ENCODE measurements at regions not wholly inside any gene's neighbourhood (a gene's known extent, or its start where the extent isn't known, plus 50 kb on each side); places are given as distances from the start of the nearest gene placed in this dataset.

DNA sequence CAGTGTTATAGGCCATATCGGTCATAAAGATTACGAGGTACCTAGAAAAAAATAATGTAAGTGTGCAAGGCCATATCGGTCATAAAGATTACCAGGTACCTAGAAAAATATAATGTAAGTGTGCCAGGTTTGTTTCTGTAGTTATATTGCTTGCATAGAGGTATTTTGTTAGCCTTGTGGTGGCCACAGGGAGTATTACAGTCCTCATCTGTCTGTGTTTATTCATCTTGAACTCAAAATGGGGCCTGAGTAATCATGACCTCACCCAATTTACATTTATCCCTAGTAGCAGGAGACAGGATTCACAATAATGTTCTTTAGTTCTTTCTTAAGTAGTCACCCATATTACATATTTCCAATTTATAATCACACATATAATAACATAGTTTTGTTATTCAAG is 459.7 kb downstream of the MID1IP1 start:
- Histone ChIP-seq H3K9ac (no peak overlapping the region), H3K9me3 (no peaks in the 10 kb centered on the region), H3K4me1 (ENCODE audit: control insufficient read depth in 1 of 2, insufficient read depth in 2 of 2, low read depth in 1 of 2, low read length in 1 of 2) (no peaks in the 10 kb centered on the region; a peak in 1 of 4 replicates), H3K4me3 (ENCODE audit: low read depth in 2 of 2, low read length in 1 of 2) (no peak overlapping the region), H3K9me2 (no peaks in the 10 kb centered on the region), H3K27me3 (ENCODE audit: insufficient read depth) (no peaks in the 10 kb centered on the region), H3F3A (replicated peaks; ENCODE audit: insufficient read depth) (no peaks in the 10 kb centered on the region), H3K27ac (ENCODE audit: low read depth in 2 of 2, low read length in 1 of 2) (no peak overlapping the region; a peak in 1 of 4 replicates), H2AFZ (ENCODE audit: low read depth) (no peak overlapping the region), H3K4me2 (no peak overlapping the region), H3K36me3 (replicated peaks in 1 of 2; ENCODE audit: control insufficient read depth in 1 of 2, insufficient read depth in 2 of 2, low read length in 1 of 2) (no peaks in the 10 kb centered on the region), H4K20me1 (ENCODE audit: insufficient read depth) (no peaks in the 10 kb centered on the region), H3K79me2 (ENCODE audit: insufficient read depth) (no peaks in the 10 kb centered on the region)
- 40% methylated on average over 3 of the region's 3 CpGs for WGBS (ENCODE audit: low lambda C conversion rate)
- ChIA-PET CTCF (interaction anchor here (0.6 to 2.0 kb wide), 8 partner anchors 13 to 600 kb away, joined by 3 to 6 read pairs (median 4); no protein-coding TSS in a partner anchor), POLR2A (no interaction called here)
- TF ChIP-seq MEF2A (IDR thresholded peaks at IDR 0.05; ENCODE audit: borderline replicate concordance, low read depth) (no peak), RXRA (IDR thresholded peaks at IDR 0.05; ENCODE audit: borderline replicate concordance, low read depth) (no peak), TCF12 (IDR thresholded peaks at IDR 0.05) (no peak), FOXM1 (IDR thresholded peaks at IDR 0.05; ENCODE audit: low read depth) (no peak), POLR2AphosphoS5 (IDR thresholded peaks at IDR 0.05; ENCODE audit: low read depth, low read length) (no peak), EP300 (IDR thresholded peaks at IDR 0.05; ENCODE audit: borderline replicate concordance in 1 of 2, low read depth in 1 of 2, low read length in 1 of 2) (no peak), YY1 (IDR thresholded peaks at IDR 0.05; ENCODE audit: low read depth) (no peak), TAF1 (IDR thresholded peaks at IDR 0.05; ENCODE audit: borderline replicate concordance, low read depth, low read length) (no peak), FOXJ3 (CRISPR knock-in tag; IDR thresholded peaks at IDR 0.05) (no peak), MXI1 (IDR thresholded peaks at IDR 0.05; ENCODE audit: low read depth, low read length) (no peak), SIN3A (IDR thresholded peaks at IDR 0.05; ENCODE audit: borderline replicate concordance, low read depth, low read length) (no peak), GATA2 (CRISPR knock-in tag; IDR thresholded peaks at IDR 0.05) (no peak), NFIC (IDR thresholded peaks at IDR 0.05; ENCODE audit: borderline replicate concordance) (no peak), CHD2 (IDR thresholded peaks at IDR 0.05; ENCODE audit: low read length, partially characterized antibody) (no peak)
- TF ChIP-seq, protein P1, sequence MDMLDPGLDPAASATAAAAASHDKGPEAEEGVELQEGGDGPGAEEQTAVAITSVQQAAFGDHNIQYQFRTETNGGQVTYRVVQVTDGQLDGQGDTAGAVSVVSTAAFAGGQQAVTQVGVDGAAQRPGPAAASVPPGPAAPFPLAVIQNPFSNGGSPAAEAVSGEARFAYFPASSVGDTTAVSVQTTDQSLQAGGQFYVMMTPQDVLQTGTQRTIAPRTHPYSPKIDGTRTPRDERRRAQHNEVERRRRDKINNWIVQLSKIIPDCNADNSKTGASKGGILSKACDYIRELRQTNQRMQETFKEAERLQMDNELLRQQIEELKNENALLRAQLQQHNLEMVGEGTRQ (IDR thresholded peaks at IDR 0.05; ENCODE audit: borderline replicate concordance, low read depth, low read length) = no peak
- TF ChIP-seq, protein P2, sequence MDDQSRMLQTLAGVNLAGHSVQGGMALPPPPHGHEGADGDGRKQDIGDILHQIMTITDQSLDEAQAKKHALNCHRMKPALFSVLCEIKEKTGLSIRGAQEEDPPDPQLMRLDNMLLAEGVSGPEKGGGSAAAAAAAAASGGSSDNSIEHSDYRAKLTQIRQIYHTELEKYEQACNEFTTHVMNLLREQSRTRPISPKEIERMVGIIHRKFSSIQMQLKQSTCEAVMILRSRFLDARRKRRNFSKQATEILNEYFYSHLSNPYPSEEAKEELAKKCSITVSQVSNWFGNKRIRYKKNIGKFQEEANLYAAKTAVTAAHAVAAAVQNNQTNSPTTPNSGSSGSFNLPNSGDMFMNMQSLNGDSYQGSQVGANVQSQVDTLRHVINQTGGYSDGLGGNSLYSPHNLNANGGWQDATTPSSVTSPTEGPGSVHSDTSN (IDR thresholded peaks at IDR 0.05) = no peak
- TF ChIP-seq, protein P3, sequence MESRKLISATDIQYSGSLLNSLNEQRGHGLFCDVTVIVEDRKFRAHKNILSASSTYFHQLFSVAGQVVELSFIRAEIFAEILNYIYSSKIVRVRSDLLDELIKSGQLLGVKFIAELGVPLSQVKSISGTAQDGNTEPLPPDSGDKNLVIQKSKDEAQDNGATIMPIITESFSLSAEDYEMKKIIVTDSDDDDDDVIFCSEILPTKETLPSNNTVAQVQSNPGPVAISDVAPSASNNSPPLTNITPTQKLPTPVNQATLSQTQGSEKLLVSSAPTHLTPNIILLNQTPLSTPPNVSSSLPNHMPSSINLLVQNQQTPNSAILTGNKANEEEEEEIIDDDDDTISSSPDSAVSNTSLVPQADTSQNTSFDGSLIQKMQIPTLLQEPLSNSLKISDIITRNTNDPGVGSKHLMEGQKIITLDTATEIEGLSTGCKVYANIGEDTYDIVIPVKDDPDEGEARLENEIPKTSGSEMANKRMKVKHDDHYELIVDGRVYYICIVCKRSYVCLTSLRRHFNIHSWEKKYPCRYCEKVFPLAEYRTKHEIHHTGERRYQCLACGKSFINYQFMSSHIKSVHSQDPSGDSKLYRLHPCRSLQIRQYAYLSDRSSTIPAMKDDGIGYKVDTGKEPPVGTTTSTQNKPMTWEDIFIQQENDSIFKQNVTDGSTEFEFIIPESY (IDR thresholded peaks at IDR 0.05; ENCODE audit: borderline replicate concordance, low read depth) = no peak
- TF ChIP-seq, protein P4, sequence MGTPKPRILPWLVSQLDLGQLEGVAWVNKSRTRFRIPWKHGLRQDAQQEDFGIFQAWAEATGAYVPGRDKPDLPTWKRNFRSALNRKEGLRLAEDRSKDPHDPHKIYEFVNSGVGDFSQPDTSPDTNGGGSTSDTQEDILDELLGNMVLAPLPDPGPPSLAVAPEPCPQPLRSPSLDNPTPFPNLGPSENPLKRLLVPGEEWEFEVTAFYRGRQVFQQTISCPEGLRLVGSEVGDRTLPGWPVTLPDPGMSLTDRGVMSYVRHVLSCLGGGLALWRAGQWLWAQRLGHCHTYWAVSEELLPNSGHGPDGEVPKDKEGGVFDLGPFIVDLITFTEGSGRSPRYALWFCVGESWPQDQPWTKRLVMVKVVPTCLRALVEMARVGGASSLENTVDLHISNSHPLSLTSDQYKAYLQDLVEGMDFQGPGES (IDR thresholded peaks at IDR 0.05; ENCODE audit: low read depth, low read length) = no peak
- TF ChIP-seq, protein P5, sequence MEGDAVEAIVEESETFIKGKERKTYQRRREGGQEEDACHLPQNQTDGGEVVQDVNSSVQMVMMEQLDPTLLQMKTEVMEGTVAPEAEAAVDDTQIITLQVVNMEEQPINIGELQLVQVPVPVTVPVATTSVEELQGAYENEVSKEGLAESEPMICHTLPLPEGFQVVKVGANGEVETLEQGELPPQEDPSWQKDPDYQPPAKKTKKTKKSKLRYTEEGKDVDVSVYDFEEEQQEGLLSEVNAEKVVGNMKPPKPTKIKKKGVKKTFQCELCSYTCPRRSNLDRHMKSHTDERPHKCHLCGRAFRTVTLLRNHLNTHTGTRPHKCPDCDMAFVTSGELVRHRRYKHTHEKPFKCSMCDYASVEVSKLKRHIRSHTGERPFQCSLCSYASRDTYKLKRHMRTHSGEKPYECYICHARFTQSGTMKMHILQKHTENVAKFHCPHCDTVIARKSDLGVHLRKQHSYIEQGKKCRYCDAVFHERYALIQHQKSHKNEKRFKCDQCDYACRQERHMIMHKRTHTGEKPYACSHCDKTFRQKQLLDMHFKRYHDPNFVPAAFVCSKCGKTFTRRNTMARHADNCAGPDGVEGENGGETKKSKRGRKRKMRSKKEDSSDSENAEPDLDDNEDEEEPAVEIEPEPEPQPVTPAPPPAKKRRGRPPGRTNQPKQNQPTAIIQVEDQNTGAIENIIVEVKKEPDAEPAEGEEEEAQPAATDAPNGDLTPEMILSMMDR (IDR thresholded peaks at IDR 0.05) = no peak
- no peak for DNase-seq
